Left lung (tissue), 4 donors: ENCODE measurements at regions not wholly inside any gene's neighbourhood (a gene's known extent, or its start where the extent isn't known, plus 50 kb on each side); places are given as distances from the start of the nearest gene placed in this dataset.
A peak's percentile ranks its signal among the peaks of the same experiment; 100 is the strongest.

Experiments used
- ATAC-seq: fragments of 200-7000 bp; cut with Tn5 transposase; one replicate; pipeline ENCODE4 v1.9.1; 2020; ENCODE audit warnings: moderate library complexity
- DNase-seq, 4 donors: peaks; one replicate each; pipeline ENCODE4 v3.0.0-alpha.2; 2013 to 2020
- H3K27ac ChIP-seq, 2 donors: fragments of 200-600 bp; sonication (generic) in 1 of 2; one replicate each; pipeline versions ENCODE4 v1.5.0 to v1.8.0; 2020 to 2021
- H3K27me3 ChIP-seq, 2 donors: fragments of 200-600 bp; sonication (generic) in 1 of 2; one replicate each; pipeline versions ENCODE4 v1.5.0 to v1.8.0; 2020 to 2021
- H3K36me3 ChIP-seq, 2 donors: fragments of 200-600 bp; sonication (generic) in 1 of 2; one replicate each; pipeline versions ENCODE4 v1.5.0 to v1.8.0; 2020 to 2021
- H3K4me1 ChIP-seq, 2 donors: fragments of 200-600 bp; one replicate each; pipeline ENCODE4 v1.8.0; 2021
- H3K4me3 ChIP-seq, 2 donors: fragments of 200-600 bp; sonication (generic) in 1 of 2; one replicate each; pipeline versions ENCODE4 v1.5.0 to v1.8.0; 2020 to 2021; ENCODE audit warnings: mild to moderate bottlenecking in 1 of 2
- H3K9me3 ChIP-seq, 2 donors: fragments of 200-600 bp; sonication (generic) in 1 of 2; one replicate each; pipeline versions ENCODE4 v1.5.0 to v1.8.0; 2020 to 2021
- CTCF ChIP-seq, 2 donors: fragments of 200-600 bp; sonication (generic) in 1 of 2; IDR thresholded peaks; one replicate each; pipeline versions ENCODE4 v1.5.0 to v1.8.0; 2021; ENCODE audit warnings: antibody characterized with exemption in 2 of 2
- intact Hi-C, 2 donors: fragments of 100-400 bp; cut with DNase I; formaldehyde crosslinking; loops; one replicate each; pipeline versions ENCODE4 v1.11.2 to v1.14.2; 2022
- donor health status: DM: no; HTN: yes; CAD: no.
- donor health status: DM: no; HTN: no; CAD: no.

- Histone ChIP-seq H3K9me3 (no peaks in the 10 kb centered on the region), H3K36me3 (no peaks in the 10 kb centered on the region), H3K27me3 (no peaks in the 10 kb centered on the region), H3K4me3 (no peak overlapping the region), H3K4me1 (no peaks in the 10 kb centered on the region), H3K27ac (no peak overlapping the region)
- no peak for TF ChIP-seq CTCF (IDR thresholded peaks at IDR 0.05)
- ATAC-seq, result no peak
- intact Hi-C loops, result no loop called here
- DNase-seq, result no peak
Measured at GRCh38 chr4:13902146-13902545, 274.6 kb upstream of the BOD1L1 start.

- TF ChIP-seq CTCF (IDR thresholded peaks at IDR 0.05), result no peak
- Histone ChIP-seq H3K4me1 (no peaks in the 10 kb centered on the region), H3K36me3 (no peaks in the 10 kb centered on the region), H3K27ac (no peak overlapping the region), H3K27me3 (no peaks in the 10 kb centered on the region), H3K9me3 (no peaks in the 10 kb centered on the region), H3K4me3 (no peak overlapping the region)
- intact Hi-C loops, result no loop called here
- DNase-seq (no peak), ATAC-seq (no peak)
Measured at GRCh38 chr4:13903061-13903460, 275.5 kb upstream of the BOD1L1 start.

DNA sequence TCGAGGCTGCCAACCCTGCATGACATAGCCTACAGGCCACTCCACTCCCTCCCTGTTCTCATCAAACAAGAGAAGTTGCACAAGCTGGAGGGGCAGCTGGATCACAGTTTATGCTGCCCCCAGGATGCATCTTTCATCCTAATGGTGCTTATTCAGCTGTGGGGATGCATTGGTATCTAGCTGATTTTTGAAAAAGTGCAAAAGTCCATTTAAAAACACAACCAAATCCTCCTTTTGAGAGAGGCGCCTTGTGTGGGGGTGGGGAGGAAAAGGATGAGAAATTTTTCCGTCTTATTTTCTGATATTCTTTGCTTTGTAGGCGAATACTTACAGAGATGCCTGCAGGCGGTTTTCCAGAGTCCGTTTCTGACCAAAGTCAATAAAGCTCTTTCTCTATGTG lies 276.4 kb upstream of the BOD1L1 start:
- ATAC-seq (no peak), DNase-seq (no peak)
- intact Hi-C loops, result no loop called here
- TF ChIP-seq CTCF (IDR thresholded peaks at IDR 0.05), result no peak
- Histone ChIP-seq H3K27ac (no peak overlapping the region), H3K36me3 (no peaks in the 10 kb centered on the region), H3K27me3 (no peaks in the 10 kb centered on the region), H3K4me1 (no peaks in the 10 kb centered on the region), H3K4me3 (no peak overlapping the region), H3K9me3 (no peaks in the 10 kb centered on the region)

DNA sequence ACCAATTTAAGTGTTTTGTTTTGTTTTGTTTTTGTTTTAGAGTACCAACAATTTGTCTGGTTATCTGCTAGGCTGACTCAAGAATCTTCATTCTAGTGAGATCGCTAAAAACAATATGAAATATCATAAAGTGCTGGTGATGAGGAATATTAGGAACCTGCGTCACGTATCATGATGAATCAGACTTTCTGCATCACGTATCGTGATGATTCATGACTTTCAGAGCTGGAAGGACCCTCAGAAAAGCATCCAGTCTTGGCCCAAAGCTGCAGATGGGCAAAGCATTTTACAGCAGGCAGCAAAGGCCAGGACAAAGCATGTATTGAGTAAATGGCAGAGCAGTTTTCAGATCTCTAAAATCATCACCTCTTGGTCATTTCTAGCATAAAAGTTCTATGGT lies 278.0 kb upstream of the BOD1L1 start:
- no peaks in the 10 kb centered on the region for H3K27me3 ChIP-seq
- H3K9me3 ChIP-seq, result no peaks in the 10 kb centered on the region
- no peak for ATAC-seq
- intact Hi-C loops, result no loop called here
- H3K36me3 ChIP-seq, result no peaks in the 10 kb centered on the region
- H3K4me1 ChIP-seq, result no peaks in the 10 kb centered on the region
- no peak for DNase-seq
- TF ChIP-seq CTCF (IDR thresholded peaks at IDR 0.05), result no peak
- H3K27ac ChIP-seq, result no peak overlapping the region
- H3K4me3 ChIP-seq, result no peak overlapping the region

DNA sequence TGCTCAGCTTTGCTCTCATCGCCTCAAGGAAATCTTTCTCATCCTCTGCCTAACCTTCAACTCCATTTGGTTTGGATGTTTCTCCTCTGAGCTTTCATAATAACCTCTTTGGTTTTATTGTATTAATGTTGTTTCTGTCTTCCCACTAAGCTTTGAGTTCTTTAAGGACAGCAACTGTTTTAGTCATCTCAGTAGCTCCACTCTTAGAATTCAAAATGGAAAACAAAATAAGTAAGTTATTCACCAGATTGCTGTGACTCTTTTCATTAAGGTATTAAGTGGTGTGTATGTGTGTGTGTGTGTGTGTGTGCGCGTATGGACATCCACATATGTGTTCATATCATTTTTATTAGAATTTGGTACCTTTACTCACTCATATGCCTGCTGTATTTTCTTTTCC lies 279.2 kb upstream of the BOD1L1 start:
- Histone ChIP-seq H3K36me3 (no peaks in the 10 kb centered on the region), H3K4me1 (no peaks in the 10 kb centered on the region), H3K4me3 (no peak overlapping the region), H3K27me3 (no peaks in the 10 kb centered on the region), H3K27ac (peak overlapping the region in 1 of 2 donors; percentile 34), H3K9me3 (no peaks in the 10 kb centered on the region)
- intact Hi-C loops, result no loop called here
- no peak for TF ChIP-seq CTCF (IDR thresholded peaks at IDR 0.05)
- DNase-seq (no peak), ATAC-seq (no peak)
